GM10248 (cell line): ENCODE measurements at regions not wholly inside any gene's neighbourhood (a gene's known extent, or its start where the extent isn't known, plus 50 kb on each side); places are given as distances from the start of the nearest gene placed in this dataset.

Experiments used
- CTCF ChIA-PET: fragments of 300-600 bp; sonication (Branson Sonifier 250); formaldehyde crosslinking; extraction: SDS; loops from one replicate; lab custom pipeline; 2021; ENCODE audit warnings: antibody characterized with exemption; lab: Yijun Ruan, JAX
- POLR2A ChIA-PET: fragments of 350-650 bp; sonication (Branson Sonifier 250); formaldehyde crosslinking; extraction: SDS; loops from one replicate; lab custom pipeline; 2020; ENCODE audit warnings: antibody characterized with exemption; lab: Yijun Ruan, JAX
- DNase-seq: peaks from one replicate; pipeline ENCODE4 v3.0.0; 2012; ENCODE audit errors: extremely low spot score
- CTCF ChIP-seq: IDR thresholded peaks from 2 replicates; pipeline ENCODE4 v1.5.1; 2012; ENCODE audit warnings: mild to moderate bottlenecking, low read depth; ENCODE audit errors: extremely low read depth, missing control alignments, control extremely low read depth

GRCh38 chr5:179438011-179438441 lies 92.8 kb upstream of the ADAMTS2 start:
- CTCF ChIA-PET = no interaction called here
- no peak for DNase-seq
- TF ChIP-seq CTCF = no peak
- POLR2A ChIA-PET = no interaction called here

GRCh38 chr5:179437341-179438001 lies 92.2 kb upstream of the ADAMTS2 start:
- no peak for TF ChIP-seq CTCF
- ChIA-PET POLR2A (no interaction called here), CTCF (no interaction called here)
- no peak for DNase-seq

- DNase-seq = no peak
- POLR2A ChIA-PET = no interaction called here
- no peak for TF ChIP-seq CTCF
- CTCF ChIA-PET = no interaction called here
Observed at GRCh38 chr5:179436321-179437122, 91.3 kb upstream of the ADAMTS2 start.

- DNase-seq = no peak
- no peak for TF ChIP-seq CTCF
- CTCF ChIA-PET = no interaction called here
- POLR2A ChIA-PET = no interaction called here
Observed at GRCh38 chr5:179435731-179436315, 90.6 kb upstream of the ADAMTS2 start.

GRCh38 chr5:179435181-179435580 lies 89.9 kb upstream of the ADAMTS2 start:
- TF ChIP-seq CTCF = no peak
- DNase-seq = no peak
- ChIA-PET POLR2A (no interaction called here), CTCF (no interaction called here)

- CTCF ChIA-PET = no interaction called here
- no peak for TF ChIP-seq CTCF
- no peak for DNase-seq
- POLR2A ChIA-PET = no interaction called here
Observed at GRCh38 chr5:179432547-179432946, 87.3 kb upstream of the ADAMTS2 start.
